Sigmoid colon (tissue), 4 donors: ENCODE measurements at regions not wholly inside any gene's neighbourhood (a gene's known extent, or its start where the extent isn't known, plus 50 kb on each side); places are given as distances from the start of the nearest gene placed in this dataset.

ENCODE experiments used
- CTCF ChIP-seq, 4 experiments: fragments of 450-650 bp in 3 of 4; fragments of 200-600 bp in 1 of 4; IDR thresholded peaks; one replicate each; pipeline ENCODE4 v1.5.1; 2016 to 2019; ENCODE audit warnings: antibody characterized with exemption in 4 of 4, mild to moderate bottlenecking in 3 of 4, moderate library complexity in 2 of 4
- EP300 ChIP-seq, 4 donors: sonication (generic); formaldehyde crosslinking; IDR thresholded peaks; one replicate each; pipeline ENCODE4 v1.6.1; 2017; ENCODE audit warnings: antibody characterized with exemption in 4 of 4
- POLR2A ChIP-seq, 2 donors: fragments of 450-650 bp; IDR thresholded peaks; one replicate each; pipeline ENCODE4 v1.6.1; 2016; ENCODE audit warnings: antibody characterized with exemption in 2 of 2, mild to moderate bottlenecking in 2 of 2, moderate library complexity in 2 of 2
- POLR2AphosphoS5 ChIP-seq, 4 donors: sonication (generic); formaldehyde crosslinking; IDR thresholded peaks; one replicate each; pipeline ENCODE4 v1.6.1; 2017; ENCODE audit warnings: antibody characterized with exemption in 4 of 4

DNA sequence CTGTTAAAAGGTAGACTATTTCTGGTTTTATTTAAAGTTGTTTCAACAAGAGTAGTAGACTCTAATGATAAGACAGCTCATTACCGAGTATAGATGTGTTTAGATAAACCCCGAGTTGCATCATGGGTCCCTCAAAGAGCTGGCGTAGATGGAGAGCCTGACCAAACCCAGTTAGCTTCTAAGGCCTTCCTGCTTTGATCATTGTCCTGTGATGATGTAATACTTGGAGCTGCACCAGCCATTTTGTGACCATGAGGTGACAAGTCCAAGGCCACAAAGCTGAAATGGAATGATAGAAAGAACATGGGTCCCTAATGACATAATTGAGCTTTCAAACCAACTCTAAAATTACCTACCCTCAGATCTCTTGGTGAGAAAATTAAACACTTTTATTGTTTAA is 66.6 kb upstream of the TAB3 start:
- TF ChIP-seq CTCF (IDR thresholded peaks at IDR 0.05) (no peak), POLR2A (IDR thresholded peaks at IDR 0.05) (no peak), POLR2AphosphoS5 (IDR thresholded peaks at IDR 0.05) (no peak), EP300 (IDR thresholded peaks at IDR 0.05) (no peak)
